Islet of Langerhans (tissue), 1 donor: ENCODE measurements at regions not wholly inside any gene's neighbourhood (a gene's known extent, or its start where the extent isn't known, plus 50 kb on each side); places are given as distances from the start of the nearest gene placed in this dataset.
"Not testable (repeated sequence)": the region's sequence is repeated elsewhere in the genome, so short reads cannot be mapped to it uniquely, and the experiment has no call there.

Experiments
- FAIRE-seq: peaks from one replicate; lab custom pipeline; 2011; peaks lifted over from hg19 to GRCh38; lab: Jason Lieb, UNC

DNA sequence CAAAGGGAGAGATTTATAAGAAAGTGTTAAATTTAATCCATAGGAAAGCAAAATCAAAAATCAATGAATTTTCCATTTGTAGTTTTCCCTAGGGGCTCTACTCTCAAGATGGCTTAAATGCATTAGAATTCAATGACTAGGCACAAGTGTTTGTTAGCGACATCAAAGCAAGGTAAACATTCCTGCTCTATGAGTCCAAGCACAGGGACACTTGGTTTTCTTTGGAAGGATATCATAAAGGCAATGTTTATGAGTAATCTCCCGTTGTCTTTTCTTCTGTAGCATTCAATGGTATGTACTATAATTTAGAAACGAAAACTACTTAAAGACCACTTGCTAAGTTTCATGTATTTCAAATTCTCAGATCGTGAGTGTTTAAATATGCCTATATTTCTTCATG, 54.8 kb upstream of the ZNF717 start:
- FAIRE-seq = not testable (repeated sequence)

DNA sequence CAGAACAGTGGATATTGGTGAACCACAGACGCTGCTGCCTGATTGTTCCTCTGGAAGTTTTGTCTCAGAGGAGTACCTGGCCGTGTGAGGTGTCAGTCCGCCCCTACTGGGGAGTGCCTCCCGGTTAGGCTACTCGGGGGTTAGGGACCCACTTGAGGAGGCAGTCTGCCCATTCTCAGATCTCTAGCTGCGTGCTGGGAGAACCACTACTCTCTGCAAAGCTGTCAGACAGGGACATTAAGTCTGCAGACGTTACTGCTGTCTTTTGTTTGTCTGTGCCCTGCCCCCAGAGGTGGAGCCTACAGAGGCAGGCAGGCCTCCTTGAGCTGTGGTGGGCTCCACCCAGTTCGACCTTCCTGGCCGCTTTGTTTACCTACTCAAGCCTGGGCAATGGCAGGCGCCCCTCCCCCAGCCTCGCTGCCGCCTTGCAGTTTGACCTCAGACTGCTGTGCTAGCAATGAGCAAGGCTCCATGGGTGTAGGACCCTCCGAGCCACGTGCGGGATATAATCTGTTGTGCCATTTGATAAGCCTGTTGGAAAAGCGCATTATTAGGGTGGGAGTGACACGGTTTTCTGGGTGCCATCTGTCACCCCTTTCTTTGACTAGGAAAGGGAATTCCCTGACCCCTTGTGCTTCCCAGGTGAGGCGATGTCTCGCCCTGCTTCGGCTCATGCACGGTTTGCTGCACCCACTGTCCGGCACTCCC, 65.1 kb upstream of the ZNF717 start:
- FAIRE-seq = not testable (repeated sequence)

- no peak for FAIRE-seq
These were observed 77.8 kb upstream of the ZNF717 start for GRCh38 chr3:75863130-75863529.

DNA sequence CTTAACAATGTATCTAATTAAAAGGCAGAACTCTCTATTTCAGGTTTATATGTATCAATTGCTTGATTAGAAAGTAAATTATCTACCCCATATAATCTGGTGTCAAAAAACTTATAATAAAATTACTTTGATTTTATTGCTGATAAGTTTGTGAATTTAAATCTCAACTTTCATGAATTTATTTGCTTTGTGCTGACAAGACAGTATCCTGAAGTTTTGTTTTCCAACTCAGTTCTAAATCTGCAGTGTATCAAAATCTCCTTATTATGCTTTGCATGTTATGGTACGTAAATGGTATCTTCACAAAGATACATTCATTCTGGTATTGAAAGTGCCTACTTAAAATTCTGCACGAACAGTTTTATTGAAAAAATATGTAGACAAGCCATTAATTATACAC, 78.5 kb upstream of the ZNF717 start:
- FAIRE-seq = no peak

DNA sequence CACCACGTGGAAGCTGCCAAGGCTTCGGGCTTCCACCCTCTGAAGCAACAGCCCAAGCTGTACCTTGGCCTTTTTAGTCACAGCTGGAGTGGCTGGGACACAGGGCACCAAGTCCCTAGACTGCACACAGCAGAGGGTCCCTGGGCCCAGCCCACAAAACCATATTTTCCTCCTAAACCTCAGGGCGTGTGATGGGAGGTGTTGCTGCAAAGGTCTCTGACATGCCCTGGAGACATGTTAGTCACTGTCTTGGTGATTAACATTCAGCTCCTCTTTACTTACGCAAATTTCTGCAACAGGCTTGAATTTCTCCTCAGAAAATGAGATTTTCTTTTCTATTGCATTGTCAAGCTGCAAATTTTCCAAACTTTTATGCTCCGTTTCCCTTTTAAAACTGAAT, 98.4 kb upstream of the ZNF717 start:
- not testable (repeated sequence) for FAIRE-seq

GRCh38 chr3:75886971-75887526, 101.7 kb upstream of the ZNF717 start:
- FAIRE-seq = no peak

DNA sequence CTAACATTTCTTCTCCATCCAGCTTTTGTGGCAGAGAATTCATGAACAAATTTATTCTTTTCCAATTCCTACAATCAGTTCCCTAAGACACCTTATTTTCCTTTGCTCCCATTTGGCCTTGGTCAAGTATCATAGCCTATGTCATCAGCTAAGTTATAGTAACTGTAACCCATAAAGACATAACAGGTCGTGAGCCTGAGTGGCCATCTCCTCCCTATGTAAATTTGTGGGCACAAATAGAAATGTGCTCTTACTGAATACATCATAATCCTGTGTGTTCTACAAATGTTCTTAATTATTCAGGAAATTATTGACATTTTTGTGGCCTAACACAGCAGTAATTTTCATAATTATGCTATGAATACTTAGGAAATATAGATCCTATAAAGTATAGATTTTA, 108.9 kb upstream of the ZNF717 start:
- FAIRE-seq = no peak

GRCh38 chr3:75896265-75896664, 110.9 kb upstream of the ZNF717 start:
- FAIRE-seq = no peak

- peak; percentile 82 for FAIRE-seq
These were observed 116.1 kb upstream of the ZNF717 start for GRCh38 chr3:75901446-75901845.

DNA sequence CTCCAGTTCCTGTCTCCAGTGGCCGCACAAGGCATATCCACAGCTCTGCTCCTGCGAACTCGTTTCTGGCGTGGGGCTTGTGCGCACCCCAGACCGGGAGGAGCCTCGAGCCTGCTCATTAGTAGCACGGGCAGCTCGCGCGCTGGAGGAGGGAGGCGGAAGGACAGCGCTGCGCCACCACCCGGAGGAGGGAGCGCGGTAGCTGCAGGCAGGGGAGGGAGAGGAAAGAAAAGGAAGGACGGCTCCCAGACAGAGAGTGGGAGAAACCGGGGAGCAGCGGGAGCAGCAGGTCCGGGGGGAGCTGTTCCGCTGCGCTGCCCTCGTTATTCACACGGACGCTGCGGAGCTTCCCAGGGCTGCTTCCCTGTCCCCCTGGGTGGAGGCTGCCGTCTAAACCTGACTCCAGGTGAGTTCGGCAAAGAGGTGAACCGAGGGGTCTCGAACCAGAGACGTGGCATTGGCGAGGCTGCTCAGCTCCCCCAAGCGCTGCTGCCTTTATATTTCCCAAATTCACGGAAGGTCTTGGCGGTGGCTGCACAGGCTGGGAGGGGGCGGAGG, 121.3 kb upstream of the ZNF717 start:
- FAIRE-seq = no peak

GRCh38 chr3:75913800-75914350, 128.5 kb upstream of the ZNF717 start:
- FAIRE-seq = no peak

DNA sequence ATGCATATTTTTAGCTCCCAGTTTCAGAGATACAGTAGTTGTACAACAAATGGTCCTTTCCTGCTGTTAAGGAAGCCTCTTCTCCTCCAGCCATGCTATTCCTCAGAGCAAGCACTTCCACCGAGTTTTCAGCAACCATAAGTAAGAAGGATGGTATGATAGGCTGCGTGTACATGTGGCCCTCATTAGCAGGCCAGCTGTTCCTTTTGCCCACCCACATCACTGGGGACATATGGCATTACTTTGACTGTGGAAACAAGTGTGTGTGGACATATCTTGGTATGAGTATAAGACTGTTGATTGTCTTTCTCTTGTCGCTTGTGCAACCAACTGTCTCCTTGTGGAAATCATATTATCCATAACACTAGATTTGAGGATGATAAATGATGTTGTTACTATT, 129.4 kb upstream of the ZNF717 start:
- FAIRE-seq = not testable (repeated sequence)

- FAIRE-seq = no peak
These were observed 153.6 kb upstream of the ZNF717 start for GRCh38 chr3:75938921-75939320.

DNA sequence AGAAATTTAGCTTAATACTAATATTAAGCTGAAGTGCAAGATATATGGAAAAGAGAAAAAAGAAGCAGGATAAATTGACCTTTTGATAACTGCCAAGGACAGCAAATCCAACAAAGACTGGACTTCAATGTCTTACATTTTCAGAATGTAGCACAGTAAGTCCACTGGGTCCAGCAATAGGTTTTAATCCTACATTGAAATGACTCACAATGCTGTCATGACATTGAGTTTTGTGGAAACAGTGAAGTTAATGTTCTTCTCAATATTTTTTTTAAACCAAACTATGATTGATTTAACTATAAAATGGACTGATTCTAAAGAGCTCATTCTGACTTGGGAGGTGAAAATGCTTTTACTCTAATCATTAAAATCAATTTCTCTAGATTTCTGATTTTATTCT, 166.6 kb upstream of the ZNF717 start:
- no peak for FAIRE-seq

DNA sequence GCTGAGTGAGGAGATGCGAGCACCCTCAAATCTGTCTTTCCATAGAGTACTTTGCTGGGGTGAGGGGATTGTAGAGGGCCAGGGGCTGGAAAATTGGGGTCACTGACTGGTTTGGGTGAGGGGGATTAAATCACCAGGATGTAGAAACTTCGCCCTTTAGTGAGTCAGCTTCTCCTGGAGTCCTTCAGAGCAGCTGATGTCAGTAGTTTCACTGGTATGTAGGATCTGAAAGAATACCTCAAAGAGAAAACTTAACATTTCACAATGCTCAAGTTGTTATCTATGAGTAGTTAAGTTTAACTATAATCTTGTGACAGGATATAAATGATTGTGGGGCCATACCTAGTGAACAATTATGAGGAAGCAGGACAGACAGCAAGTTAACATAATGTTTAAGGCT, 174.7 kb upstream of the ZNF717 start:
- not testable (repeated sequence) for FAIRE-seq

- FAIRE-seq = not testable (repeated sequence)
These were observed 176.7 kb upstream of the ZNF717 start for GRCh38 chr3:75962054-75962453.

- FAIRE-seq = no peak
These were observed 181.7 kb upstream of the ZNF717 start for GRCh38 chr3:75967071-75967470.

- no peak for FAIRE-seq
These were observed 193.3 kb upstream of the ZNF717 start for GRCh38 chr3:75978686-75979085.

DNA sequence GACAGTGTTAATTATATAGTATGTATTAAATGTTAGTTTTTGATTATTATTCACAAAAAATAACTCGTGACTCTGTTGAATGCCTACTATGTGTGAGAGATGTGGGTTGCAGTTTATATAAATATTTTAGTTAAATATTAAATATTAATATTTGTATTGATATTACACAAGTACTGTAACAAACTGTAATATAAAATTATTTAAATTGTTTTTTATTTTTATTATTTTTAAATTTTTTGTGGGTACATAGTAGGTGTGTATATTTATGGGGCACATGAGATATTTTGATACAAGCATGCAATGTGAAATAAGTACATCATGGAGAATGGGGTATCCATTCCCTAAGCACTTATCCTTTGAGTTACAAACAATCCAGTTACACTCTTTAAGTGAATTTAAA, 196.1 kb upstream of the ZNF717 start:
- FAIRE-seq = no peak

DNA sequence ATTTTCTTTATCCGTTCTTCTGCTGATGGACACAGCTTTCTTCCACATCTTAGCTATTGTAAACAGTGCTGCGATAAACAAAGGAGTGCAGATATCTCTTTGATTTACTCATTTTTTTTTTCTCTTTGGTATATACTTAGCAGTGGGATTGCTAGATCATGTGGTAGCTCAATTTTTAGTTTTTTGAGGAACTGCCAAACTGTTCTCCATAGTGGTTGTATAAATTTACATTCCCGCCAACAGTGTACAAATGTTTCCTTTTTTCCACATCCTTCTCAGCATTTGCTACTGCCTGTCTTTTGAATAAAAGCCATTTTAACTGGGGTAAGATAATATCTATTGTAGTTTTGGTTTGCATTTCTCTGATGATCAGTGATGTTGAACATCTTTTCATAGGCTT, 196.8 kb upstream of the ZNF717 start:
- no peak for FAIRE-seq

DNA sequence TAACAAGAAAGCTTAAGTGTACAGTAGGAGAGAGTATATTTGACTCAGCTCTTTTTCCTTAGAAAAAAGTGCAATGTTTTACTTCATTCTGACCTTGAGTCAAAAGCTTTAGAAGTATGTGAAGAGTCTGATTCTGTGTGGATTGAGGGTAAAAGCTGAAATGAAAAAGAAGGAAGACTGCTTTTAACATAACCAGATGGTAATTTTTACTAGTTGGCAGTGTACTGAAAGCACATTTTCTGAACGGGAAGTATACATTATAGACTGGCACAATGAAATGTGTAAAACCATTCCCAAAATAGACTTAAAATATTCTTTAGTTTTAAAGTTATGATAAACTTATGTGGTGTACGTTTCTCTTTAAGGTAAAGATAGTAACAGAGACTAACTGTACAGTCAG, 197.8 kb upstream of the ZNF717 start:
- FAIRE-seq = no peak

- no peak for FAIRE-seq
These were observed 198.4 kb upstream of the ZNF717 start for GRCh38 chr3:75983609-75984290.

DNA sequence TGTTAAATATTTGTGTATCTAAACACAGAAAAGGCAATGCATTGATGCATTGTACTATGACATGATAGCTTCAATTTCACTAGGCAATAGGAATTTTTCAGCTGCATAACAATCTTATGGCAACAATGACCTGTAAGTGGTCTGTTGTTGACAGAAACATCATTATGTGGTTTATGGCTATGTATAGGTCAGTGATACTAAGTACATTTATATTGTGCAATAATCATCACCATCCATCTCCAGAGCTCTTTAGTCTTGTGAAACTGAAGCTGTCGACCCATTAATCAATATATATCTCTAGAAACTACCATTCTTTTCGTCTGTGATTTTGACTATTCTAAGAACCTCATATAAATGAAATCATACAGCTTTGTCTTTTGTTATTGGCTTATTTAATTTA, 200.1 kb upstream of the ZNF717 start:
- no peak for FAIRE-seq
